ENCODE measurements at regions not wholly inside any gene's neighbourhood (a gene's known extent, or its start where the extent isn't known, plus 50 kb on each side); places are given as distances from the start of the nearest gene placed in this dataset.
"Not testable (repeated sequence)": the region's sequence is repeated elsewhere in the genome, so short reads cannot be mapped to it uniquely, and the experiment has no call there.

DNA sequence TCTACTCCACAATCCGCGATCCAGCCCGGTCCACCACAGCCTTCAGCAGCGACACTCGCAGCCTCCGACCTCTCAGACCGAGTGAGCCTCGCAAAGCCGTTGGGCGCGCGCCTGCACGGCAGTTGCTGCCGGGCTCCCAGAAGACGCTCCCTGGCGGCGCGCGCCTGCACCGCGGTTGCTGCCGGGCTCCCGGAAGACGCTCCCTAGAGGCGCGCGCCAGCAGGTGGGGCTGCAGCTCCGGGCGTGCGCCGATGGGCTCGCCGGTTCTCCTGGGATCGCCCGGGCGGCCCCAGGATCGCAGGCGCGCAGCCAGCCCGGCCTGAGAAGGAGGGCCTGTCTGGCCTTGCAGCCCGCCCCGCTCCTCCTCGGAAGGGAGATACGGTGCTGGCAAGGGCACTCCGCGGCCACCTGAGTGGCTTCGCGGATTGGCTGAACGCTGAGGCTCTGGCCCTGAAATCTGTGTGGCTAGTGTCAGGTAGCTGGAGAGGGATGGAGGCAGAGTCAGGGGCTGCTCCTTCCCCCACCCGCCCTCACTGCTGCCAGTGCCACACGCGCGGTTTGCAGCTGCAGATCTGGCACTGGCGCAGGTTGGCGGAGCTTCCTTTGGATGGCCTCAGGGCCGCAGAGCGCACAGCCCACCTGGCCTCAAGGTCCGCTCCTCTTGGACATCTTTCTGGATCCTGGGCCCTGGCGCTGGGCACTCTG is 416.2 kb downstream of the FOXD4L4 start:
- not testable (repeated sequence) for TF ChIP-seq POLR2A (IDR thresholded peaks at IDR 0.05)
- TF ChIP-seq, protein P1, sequence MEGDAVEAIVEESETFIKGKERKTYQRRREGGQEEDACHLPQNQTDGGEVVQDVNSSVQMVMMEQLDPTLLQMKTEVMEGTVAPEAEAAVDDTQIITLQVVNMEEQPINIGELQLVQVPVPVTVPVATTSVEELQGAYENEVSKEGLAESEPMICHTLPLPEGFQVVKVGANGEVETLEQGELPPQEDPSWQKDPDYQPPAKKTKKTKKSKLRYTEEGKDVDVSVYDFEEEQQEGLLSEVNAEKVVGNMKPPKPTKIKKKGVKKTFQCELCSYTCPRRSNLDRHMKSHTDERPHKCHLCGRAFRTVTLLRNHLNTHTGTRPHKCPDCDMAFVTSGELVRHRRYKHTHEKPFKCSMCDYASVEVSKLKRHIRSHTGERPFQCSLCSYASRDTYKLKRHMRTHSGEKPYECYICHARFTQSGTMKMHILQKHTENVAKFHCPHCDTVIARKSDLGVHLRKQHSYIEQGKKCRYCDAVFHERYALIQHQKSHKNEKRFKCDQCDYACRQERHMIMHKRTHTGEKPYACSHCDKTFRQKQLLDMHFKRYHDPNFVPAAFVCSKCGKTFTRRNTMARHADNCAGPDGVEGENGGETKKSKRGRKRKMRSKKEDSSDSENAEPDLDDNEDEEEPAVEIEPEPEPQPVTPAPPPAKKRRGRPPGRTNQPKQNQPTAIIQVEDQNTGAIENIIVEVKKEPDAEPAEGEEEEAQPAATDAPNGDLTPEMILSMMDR (IDR thresholded peaks at IDR 0.05), result peak in 7 of 12 donors; percentile 12 to 40 (median 29)

Measured in heart left ventricle (tissue), 13 donors.